ENCODE measurements at regions not wholly inside any gene's neighbourhood (a gene's known extent, or its start where the extent isn't known, plus 50 kb on each side); places are given as distances from the start of the nearest gene placed in this dataset.

DNA sequence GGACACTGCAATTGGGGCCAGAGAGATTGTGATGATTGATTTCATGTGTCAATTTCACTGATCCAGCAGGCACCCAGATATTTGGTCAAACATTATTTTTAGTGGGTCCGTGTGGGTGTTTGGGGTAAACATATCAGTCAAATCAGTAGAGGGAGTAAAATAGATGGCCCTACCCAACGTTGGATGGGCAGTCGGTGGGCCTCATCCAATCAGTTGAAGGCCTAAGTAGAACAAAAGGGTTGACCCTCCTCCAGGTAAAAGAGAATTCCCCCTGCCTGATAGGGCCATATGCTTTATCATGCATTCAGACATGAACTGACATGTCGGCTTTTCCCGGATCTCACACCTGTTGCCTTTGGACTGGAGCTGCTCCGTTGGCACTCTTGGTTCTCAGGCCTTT lies 195.1 kb upstream of the CAND1 start:
- no peak for TF ChIP-seq EHMT2 (IDR thresholded peaks at IDR 0.05)
- TF ChIP-seq RBM39 (optimal IDR thresholded peaks at IDR 0.05; ENCODE audit: low read depth, low read length) = no peak
- no peak for TF ChIP-seq PHF20 (IDR thresholded peaks at IDR 0.05; ENCODE audit: partially characterized antibody)
- TF ChIP-seq, protein P1, sequence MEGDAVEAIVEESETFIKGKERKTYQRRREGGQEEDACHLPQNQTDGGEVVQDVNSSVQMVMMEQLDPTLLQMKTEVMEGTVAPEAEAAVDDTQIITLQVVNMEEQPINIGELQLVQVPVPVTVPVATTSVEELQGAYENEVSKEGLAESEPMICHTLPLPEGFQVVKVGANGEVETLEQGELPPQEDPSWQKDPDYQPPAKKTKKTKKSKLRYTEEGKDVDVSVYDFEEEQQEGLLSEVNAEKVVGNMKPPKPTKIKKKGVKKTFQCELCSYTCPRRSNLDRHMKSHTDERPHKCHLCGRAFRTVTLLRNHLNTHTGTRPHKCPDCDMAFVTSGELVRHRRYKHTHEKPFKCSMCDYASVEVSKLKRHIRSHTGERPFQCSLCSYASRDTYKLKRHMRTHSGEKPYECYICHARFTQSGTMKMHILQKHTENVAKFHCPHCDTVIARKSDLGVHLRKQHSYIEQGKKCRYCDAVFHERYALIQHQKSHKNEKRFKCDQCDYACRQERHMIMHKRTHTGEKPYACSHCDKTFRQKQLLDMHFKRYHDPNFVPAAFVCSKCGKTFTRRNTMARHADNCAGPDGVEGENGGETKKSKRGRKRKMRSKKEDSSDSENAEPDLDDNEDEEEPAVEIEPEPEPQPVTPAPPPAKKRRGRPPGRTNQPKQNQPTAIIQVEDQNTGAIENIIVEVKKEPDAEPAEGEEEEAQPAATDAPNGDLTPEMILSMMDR (IDR thresholded peaks at IDR 0.05 in 2 of 3, conservative IDR thresholded peaks at IDR 0.05 in 1 of 3; ENCODE audit: insufficient read depth in 2 of 3, low read depth in 1 of 3, low read length in 3 of 3) = no peak
- no peak for TF ChIP-seq SMARCC2 (IDR thresholded peaks at IDR 0.05; ENCODE audit: low read depth)

All from K562 (cell line).